ENCODE measurements at regions not wholly inside any gene's neighbourhood (a gene's known extent, or its start where the extent isn't known, plus 50 kb on each side); places are given as distances from the start of the nearest gene placed in this dataset.

GRCh38 chr14:106500571-106500970 is 974.2 kb downstream of the TMEM121 start:
- DNase-seq (ENCODE audit: low read depth): no peak
- no peak for TF ChIP-seq CTCF (IDR thresholded peaks at IDR 0.05; ENCODE audit: control insufficient read depth, extremely low read depth, insufficient read depth)
- H3K4me3 ChIP-seq (ENCODE audit: low read depth, low read length): no peak overlapping the region

GRCh38 chr14:106501898-106502297 is 975.5 kb downstream of the TMEM121 start:
- DNase-seq (ENCODE audit: low read depth): no peak
- no peak for TF ChIP-seq CTCF (IDR thresholded peaks at IDR 0.05; ENCODE audit: control insufficient read depth, extremely low read depth, insufficient read depth)

DNA sequence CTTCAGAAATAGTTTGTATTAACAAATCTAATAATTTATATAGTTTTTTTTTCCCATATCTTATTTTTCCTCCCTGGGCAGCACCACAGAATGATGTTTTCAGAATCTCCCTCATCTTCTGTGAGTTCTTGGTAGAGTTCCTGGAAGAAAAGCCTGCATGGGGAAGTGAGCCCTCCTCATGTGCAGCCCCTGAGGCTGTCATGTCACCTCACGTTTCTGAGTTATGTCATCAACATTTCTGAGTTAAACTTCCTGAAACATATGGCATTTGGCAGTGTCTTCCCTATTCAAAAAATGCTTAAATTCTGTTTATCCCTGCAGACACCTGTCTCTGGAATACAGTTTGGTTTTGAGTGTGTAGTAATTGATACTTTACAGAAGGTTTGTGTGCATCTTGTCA is 979.0 kb downstream of the TMEM121 start:
- no peak for DNase-seq (ENCODE audit: low read depth)
- no peak for TF ChIP-seq CTCF (IDR thresholded peaks at IDR 0.05; ENCODE audit: control insufficient read depth, extremely low read depth, insufficient read depth)

More at GRCh38 chr14:106501898-106502297, 975.5 kb downstream of the TMEM121 start:
- no peak overlapping the region for H3K4me3 ChIP-seq (ENCODE audit: low read depth, low read length)

GRCh38 chr14:106506881-106507305 is 980.5 kb downstream of the TMEM121 start:
- no peak for TF ChIP-seq CTCF (IDR thresholded peaks at IDR 0.05; ENCODE audit: control insufficient read depth, extremely low read depth, insufficient read depth)

More for the DNA sequence above, 979.0 kb downstream of the TMEM121 start:
- no peak overlapping the region for H3K4me3 ChIP-seq (ENCODE audit: low read depth, low read length)

DNA sequence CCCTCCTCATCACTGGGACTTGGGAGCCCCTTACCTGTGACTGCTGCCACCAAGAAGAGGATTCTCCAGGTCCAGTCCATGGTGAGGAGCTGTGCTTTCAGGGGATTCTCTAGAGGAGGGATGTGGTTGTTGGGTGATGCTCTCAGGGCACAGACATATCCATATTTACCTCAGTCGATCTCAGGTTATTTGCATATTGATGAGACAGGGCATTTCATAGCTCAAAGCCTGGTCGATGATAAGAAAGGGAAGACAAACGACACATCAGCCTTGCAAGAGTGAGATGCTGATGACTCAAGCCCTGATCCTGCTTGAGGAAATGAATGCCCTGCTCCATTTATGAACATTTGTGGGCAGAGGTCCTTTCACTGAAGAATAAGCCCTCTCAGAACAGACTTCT is 981.0 kb downstream of the TMEM121 start:
- DNase-seq (ENCODE audit: low read depth): no peak
- TF ChIP-seq CTCF (IDR thresholded peaks at IDR 0.05; ENCODE audit: control insufficient read depth, extremely low read depth, insufficient read depth): no peak

More at GRCh38 chr14:106506881-106507305, 980.5 kb downstream of the TMEM121 start:
- no peak overlapping the region for H3K4me3 ChIP-seq (ENCODE audit: low read depth, low read length)
- no peak for DNase-seq (ENCODE audit: low read depth)

DNA sequence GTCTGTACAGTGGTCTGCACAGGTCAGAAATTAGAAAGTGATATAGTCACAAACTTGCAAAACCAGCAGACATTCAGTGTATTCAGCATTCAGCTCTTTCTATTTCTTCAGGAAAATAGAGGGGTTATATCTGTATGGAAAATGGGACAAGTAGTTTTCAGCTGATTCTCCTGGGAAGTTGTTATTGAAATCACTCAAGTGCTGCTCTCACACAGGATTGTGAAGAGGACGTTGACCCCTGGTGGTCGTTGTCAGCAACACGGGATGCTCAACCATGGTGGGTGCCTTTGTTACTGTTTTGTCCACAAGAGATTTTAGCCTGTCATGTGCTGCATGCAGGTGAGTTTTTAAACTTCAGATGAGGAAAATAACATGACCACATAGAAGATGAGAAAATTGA is 981.8 kb downstream of the TMEM121 start:
- H3K4me3 ChIP-seq (ENCODE audit: low read depth, low read length): no peak overlapping the region
- no peak for TF ChIP-seq CTCF (IDR thresholded peaks at IDR 0.05; ENCODE audit: control insufficient read depth, extremely low read depth, insufficient read depth)
- no peak for DNase-seq (ENCODE audit: low read depth)

More for the DNA sequence above, 981.0 kb downstream of the TMEM121 start:
- no peak overlapping the region for H3K4me3 ChIP-seq (ENCODE audit: low read depth, low read length)

DNA sequence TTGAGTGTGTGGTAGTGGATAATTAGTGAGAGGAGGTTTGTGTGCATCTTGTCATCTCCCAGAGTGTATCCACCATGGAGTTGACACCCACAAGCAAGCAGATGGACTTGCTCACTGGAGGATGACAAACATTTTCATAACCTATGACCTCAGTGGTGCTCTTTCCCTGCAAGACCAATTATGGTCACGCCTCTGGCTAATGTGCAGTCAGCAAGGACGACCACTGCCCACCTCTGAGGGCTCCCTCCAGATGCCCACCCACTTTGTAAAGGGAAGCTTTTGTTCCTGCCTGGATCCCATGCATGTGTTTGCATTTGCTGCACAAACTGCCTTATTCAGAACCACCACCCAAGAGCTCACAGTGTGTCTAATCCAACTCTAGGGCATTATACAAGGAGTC is 982.8 kb downstream of the TMEM121 start:
- no peak for TF ChIP-seq CTCF (IDR thresholded peaks at IDR 0.05; ENCODE audit: control insufficient read depth, extremely low read depth, insufficient read depth)
- H3K4me3 ChIP-seq (ENCODE audit: low read depth, low read length): no peak overlapping the region
- no peak for DNase-seq (ENCODE audit: low read depth)
